RWPE2 (cell line): ENCODE measurements at regions not wholly inside any gene's neighbourhood (a gene's known extent, or its start where the extent isn't known, plus 50 kb on each side); places are given as distances from the start of the nearest gene placed in this dataset.

Source experiments
- ATAC-seq: fragments of 200-7000 bp; cut with Tn5 transposase; 3 replicates; pipeline ENCODE4 v1.9.1; 2021; ENCODE audit warnings: low read depth
- DNase-seq: peaks from one replicate; pipeline ENCODE4 v3.0.0-alpha.2; 2020; ENCODE audit warnings: low spot score
- H3K27ac ChIP-seq: fragments of 450-650 bp; 2 replicates; pipeline ENCODE4 v1.5.1; 2017; ENCODE audit warnings: mild to moderate bottlenecking; ENCODE audit not compliant: poor library complexity, severe bottlenecking
- H3K27me3 ChIP-seq: fragments of 250-450 bp; sonication (Bioruptor Pico); 2 replicates; pipeline ENCODE4 v1.5.1; 2021; ENCODE audit warnings: mild to moderate bottlenecking, moderate library complexity; ENCODE audit not compliant: insufficient read depth, poor library complexity, severe bottlenecking
- H3K36me3 ChIP-seq: fragments of 250-450 bp; sonication (Bioruptor Pico); 2 replicates; pipeline ENCODE4 v1.5.1; 2020; ENCODE audit warnings: low read depth, mild to moderate bottlenecking, moderate library complexity
- H3K4me1 ChIP-seq: fragments of 250-450 bp; sonication (Bioruptor Pico); 2 replicates; pipeline ENCODE4 v1.5.1; 2021; ENCODE audit warnings: mild to moderate bottlenecking, moderate library complexity; ENCODE audit not compliant: insufficient read depth, poor library complexity, severe bottlenecking
- H3K4me3 ChIP-seq: fragments of 250-450 bp; sonication (Bioruptor Pico); 2 replicates; pipeline ENCODE4 v1.5.1; 2021; ENCODE audit warnings: mild to moderate bottlenecking, moderate library complexity; ENCODE audit not compliant: severe bottlenecking
- H3K9me3 ChIP-seq: fragments of 250-450 bp; sonication (Bioruptor Pico); 2 replicates; pipeline ENCODE4 v1.5.1; 2021; ENCODE audit warnings: mild to moderate bottlenecking, moderate library complexity; ENCODE audit not compliant: severe bottlenecking
- CTCF ChIP-seq: fragments of 450-650 bp; IDR thresholded peaks from one replicate; pipeline ENCODE4 v1.5.1; 2017; ENCODE audit warnings: mild to moderate bottlenecking, moderate library complexity; ENCODE audit not compliant: poor library complexity, severe bottlenecking

- ATAC-seq (no peak), DNase-seq (no peak)
- H3K27ac ChIP-seq = no peak overlapping the region
- H3K36me3 ChIP-seq = no peaks in the 10 kb centered on the region
- no peaks in the 10 kb centered on the region for H3K4me1 ChIP-seq
- peaks cover 8% of the 10 kb centered on the region for H3K27me3 ChIP-seq
- no peak overlapping the region for H3K4me3 ChIP-seq
- TF ChIP-seq CTCF = no peak
- H3K9me3 ChIP-seq = no peaks in the 10 kb centered on the region
Measured at GRCh38 chr18:47522359-47522758, 270.9 kb upstream of the SKOR2 start.

DNA sequence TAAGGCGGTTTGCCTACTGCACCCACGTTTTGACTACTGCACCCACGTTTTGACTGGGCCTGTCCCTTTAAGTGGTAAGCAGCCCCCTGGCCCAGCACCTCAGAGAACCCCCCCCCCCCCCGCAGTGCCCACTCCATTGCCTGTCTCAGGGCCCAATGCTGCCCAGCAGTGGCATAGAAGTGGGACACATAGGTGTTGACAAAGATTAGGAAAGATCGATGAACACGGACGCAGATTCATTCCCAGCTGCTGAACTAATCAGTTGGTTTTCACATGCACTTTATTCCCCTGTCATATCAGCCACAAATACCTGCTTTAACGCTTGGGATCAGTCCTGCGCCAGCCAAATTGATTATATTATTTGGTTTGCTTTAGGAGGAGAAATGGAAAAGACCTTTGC, 268.8 kb upstream of the SKOR2 start:
- Histone ChIP-seq H3K27me3 (peaks cover 11% of the 10 kb centered on the region), H3K9me3 (no peaks in the 10 kb centered on the region), H3K4me1 (no peaks in the 10 kb centered on the region), H3K4me3 (no peak overlapping the region), H3K36me3 (no peaks in the 10 kb centered on the region), H3K27ac (no peak overlapping the region)
- TF ChIP-seq CTCF = no peak
- ATAC-seq = no peak
- DNase-seq = no peak

DNA sequence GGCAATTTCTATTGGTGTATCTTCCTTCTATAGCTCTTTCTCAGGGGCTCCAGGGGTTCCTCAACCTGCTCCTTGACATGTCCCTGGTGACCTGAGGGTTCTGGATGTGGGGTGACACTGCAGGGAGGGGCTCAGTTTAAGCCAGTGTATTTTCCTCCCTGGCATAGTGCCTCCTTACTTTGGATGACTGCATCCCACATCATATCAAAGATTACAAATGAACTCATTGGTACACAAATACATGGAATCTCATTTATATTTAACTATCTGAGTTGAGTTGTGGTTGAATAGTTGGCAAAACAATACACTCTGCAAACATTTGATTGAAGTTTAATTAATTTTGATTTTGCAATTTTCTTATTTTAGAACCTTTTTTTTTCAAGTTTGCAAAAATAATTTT, 268.2 kb upstream of the SKOR2 start:
- no peak overlapping the region for H3K4me3 ChIP-seq
- no peaks in the 10 kb centered on the region for H3K36me3 ChIP-seq
- ATAC-seq (no peak), DNase-seq (no peak)
- no peaks in the 10 kb centered on the region for H3K9me3 ChIP-seq
- H3K27ac ChIP-seq = no peak overlapping the region
- no peak for TF ChIP-seq CTCF
- H3K27me3 ChIP-seq = peaks cover 12% of the 10 kb centered on the region
- no peaks in the 10 kb centered on the region for H3K4me1 ChIP-seq

- H3K4me1 ChIP-seq = no peaks in the 10 kb centered on the region
- ATAC-seq = no peak
- no peaks in the 10 kb centered on the region for H3K9me3 ChIP-seq
- H3K36me3 ChIP-seq = no peaks in the 10 kb centered on the region
- H3K27me3 ChIP-seq = peaks cover 8% of the 10 kb centered on the region
- TF ChIP-seq CTCF = no peak
- DNase-seq = no peak
- H3K27ac ChIP-seq = no peak overlapping the region
- H3K4me3 ChIP-seq = no peak overlapping the region
Measured at GRCh38 chr18:47519277-47519676, 267.8 kb upstream of the SKOR2 start.

DNA sequence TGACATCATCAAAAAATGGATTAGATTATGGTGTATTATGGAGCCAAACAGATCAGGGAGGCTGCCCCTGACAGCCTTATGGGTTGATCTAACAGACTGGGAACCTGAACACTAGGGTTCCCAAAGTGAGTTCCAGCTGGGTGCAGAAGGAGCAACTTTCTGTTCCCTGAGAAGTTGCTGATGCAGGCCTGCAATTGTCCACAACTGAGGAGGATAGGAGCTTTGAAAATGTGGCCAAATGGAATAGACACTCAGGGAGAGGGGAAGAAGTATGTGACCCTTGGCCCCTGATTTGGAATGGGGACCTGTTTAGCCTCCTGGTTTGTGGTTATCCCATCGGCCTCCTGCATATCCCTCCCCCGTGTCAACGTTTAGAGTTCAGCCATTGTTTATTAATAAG, 262.2 kb upstream of the SKOR2 start:
- Histone ChIP-seq H3K4me3 (no peak overlapping the region), H3K9me3 (no peaks in the 10 kb centered on the region), H3K27ac (no peak overlapping the region), H3K27me3 (peaks cover 12% of the 10 kb centered on the region), H3K4me1 (no peaks in the 10 kb centered on the region), H3K36me3 (no peaks in the 10 kb centered on the region)
- TF ChIP-seq CTCF = no peak
- DNase-seq = no peak
- ATAC-seq = no peak
